Body of pancreas (tissue), 4 donors: ENCODE measurements at regions not wholly inside any gene's neighbourhood (a gene's known extent, or its start where the extent isn't known, plus 50 kb on each side); places are given as distances from the start of the nearest gene placed in this dataset.

Experiments used
- CTCF ChIP-seq, 7 experiments: fragments of 450-650 bp in 4 of 7; fragments of 200-600 bp in 3 of 7; sonication (generic) in 3 of 7; IDR thresholded peaks; one replicate each; pipeline ENCODE4 v1.5.1; 2016 to 2019; ENCODE audit warnings: antibody characterized with exemption in 7 of 7
- POLR2A ChIP-seq, 3 donors: fragments of 450-650 bp; IDR thresholded peaks; one replicate each; pipeline ENCODE4 v1.6.1; 2016; ENCODE audit warnings: antibody characterized with exemption in 3 of 3, mild to moderate bottlenecking in 2 of 3

- TF ChIP-seq CTCF (IDR thresholded peaks at IDR 0.05) (no peak), POLR2A (IDR thresholded peaks at IDR 0.05) (no peak)
Measured at GRCh38 chr6:77092971-77093370, 370.3 kb downstream of the HTR1B start.
